ENCODE measurements at regions not wholly inside any gene's neighbourhood (a gene's known extent, or its start where the extent isn't known, plus 50 kb on each side); places are given as distances from the start of the nearest gene placed in this dataset.
"Not testable (repeated sequence)": the region's sequence is repeated elsewhere in the genome, so short reads cannot be mapped to it uniquely, and the experiment has no call there.

DNA sequence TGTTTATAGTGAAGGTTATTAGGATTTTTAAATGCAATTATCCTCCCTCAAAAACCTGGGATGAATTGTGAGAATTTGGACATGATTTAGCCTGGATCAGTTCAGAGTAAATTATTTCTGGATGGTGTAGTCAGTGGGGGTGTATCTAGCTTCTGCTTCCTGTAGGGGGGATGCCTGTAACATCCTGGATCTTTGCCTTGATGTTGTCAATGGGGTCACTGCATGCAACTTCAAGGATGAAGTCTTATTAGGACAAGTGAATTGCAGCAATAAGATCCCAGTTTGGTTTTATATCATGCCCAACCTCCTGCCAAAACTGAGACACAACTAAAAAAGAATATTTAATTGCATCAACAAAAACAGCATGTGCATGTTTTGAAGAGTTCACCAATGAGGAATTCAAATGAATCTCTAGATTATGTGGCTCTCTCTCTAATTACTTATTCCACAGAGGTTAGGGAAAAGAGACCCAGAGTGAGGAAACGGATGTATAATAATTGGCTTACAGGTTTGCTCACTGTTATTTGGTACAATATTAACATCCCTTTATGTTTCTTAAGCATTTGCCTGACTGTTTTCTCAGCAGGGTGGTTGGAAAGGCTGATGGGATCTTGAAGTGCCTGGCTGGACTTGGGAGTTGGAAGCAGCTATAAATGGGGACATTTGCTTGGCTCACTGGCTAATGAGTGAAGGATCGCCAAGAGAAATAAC is 159.8 kb downstream of the HS3ST3B1 start:
- DNase-seq = no peak

DNA sequence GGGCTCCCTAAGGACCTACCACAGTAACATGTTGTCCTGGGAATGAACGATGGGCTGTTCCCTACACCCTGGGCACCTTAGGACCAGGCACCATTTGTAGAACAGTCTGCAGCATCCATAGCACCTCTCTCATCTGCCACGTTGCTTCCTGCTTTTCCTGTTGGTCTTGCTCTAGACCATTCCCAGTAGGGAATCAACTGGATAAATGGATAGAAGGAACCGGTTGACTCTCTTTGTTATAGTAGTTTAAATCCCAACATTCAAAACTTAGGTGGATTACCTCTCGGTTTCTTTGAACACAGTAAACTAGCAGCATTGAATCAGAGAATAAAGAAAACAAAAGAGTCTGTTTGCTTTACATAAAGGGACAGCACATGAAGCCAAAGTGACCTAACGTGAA is 159.1 kb downstream of the HS3ST3B1 start:
- DNase-seq = no peak

DNA sequence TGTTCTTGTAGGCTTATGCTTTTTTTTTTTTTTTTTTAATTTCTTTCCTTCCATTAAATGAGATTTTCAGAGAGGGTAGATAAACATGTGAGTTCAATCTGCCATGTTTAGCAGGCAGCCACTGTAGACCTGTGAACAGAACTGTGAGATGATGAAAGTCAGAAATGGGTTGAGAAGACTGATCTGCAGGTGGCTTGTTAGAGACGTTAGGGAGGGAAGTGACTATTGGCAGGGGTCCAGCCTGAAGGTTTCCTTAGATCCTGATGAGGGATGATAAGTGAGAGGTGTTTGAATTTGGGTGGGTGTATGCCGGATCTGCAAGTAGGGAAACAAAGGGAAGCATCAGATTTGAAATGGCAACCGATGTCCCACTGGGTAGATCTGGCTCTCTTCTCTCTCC is 157.8 kb downstream of the HS3ST3B1 start:
- no peak for DNase-seq

DNA sequence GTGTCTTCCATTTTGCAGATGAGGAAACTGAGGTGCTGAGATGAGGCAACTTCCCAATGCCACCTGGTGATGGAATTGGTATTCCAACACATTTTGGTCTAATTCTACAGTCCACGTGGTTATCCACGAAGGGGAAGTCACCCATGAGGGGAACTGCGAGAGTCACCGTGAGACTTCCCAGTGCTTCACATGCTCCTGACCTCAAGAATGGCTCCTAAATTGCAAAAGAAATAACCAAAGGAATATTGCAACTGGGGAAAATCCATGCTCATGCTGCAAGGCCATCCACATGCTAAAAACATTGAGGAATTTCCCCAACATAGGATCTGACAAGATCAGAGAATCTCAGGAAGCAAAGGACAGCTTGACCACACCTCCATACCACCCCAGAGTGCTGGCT is 153.9 kb downstream of the HS3ST3B1 start:
- no peak for DNase-seq

DNA sequence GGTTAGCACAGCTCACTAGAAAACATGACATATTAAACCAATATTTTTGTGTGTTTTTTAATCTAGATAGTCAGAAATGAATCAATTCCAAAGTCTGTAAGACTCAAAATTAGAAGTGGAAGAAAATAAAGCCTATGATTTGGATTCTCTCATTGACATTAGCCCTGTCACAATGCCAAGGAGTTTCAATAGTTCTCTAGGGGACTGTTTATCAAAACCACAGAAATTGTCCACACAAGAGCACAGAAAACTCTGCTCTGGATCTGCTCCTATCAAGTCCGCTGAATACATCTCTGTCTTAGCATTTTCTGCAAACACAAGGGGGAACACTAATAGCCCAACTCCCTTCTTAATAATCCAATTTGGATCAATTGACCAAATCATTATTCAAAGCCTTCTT is 152.0 kb downstream of the HS3ST3B1 start:
- DNase-seq = no peak

DNA sequence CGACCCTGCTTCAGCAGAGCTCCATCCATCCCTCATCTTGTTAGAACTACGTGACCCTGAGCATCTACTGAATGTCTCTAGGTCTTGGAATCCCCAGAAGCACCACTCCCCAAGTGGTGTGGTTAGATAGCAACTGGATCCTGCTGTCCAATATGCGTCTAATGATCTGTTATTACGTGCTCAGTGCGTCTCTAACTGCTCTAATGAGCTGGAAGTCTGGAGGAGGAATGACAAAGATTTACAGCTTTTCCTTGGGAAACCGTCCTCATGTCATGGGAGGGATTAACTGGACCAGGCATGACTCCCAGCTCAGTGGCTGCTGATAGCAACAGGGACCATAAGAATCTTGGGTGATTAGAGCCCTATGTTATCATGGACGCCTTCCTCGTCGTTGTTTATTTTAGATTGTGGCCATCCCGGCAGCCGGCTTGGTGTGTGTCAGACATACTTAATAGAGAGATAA is 150.9 kb downstream of the HS3ST3B1 start:
- DNase-seq = no peak

DNA sequence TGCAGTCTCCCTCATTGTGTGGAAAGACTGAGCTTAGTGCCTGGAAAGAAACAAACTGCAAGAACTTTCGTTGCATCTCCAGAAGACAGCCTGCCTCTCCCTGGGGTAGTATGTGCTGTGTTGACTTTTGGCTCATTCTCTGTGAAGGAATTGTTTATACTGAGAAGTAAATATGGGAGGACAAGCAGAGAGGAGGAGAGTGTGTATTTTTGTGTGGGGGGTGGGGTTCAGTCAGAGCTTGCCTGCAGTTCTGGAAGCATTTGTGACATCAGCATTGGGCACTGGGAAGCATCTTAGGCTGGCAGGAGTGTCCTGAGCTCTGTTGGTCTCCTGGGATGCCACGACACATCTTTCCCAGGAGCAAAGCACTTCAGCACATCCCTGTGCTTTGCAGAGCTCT is 147.9 kb downstream of the HS3ST3B1 start:
- DNase-seq = no peak

DNA sequence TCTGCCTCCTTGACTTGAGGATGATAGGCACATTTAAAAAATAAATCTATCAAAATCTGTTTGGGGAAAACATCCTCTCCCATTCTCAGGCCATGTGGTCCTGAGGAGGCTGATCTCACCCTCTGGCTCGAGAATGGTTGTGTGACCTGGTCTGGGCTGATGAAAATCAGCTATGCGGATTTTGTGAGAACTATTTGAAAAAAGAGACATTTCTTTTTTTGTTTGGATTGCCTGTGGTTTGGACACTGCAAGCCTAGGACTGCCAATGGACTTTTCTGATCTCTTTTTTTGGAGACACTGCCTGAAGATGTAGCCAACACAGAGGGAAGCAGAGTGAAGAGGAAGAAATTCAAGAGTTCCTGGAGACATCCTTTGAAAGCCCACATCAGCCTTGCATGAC is 145.9 kb downstream of the HS3ST3B1 start:
- DNase-seq = no peak

DNA sequence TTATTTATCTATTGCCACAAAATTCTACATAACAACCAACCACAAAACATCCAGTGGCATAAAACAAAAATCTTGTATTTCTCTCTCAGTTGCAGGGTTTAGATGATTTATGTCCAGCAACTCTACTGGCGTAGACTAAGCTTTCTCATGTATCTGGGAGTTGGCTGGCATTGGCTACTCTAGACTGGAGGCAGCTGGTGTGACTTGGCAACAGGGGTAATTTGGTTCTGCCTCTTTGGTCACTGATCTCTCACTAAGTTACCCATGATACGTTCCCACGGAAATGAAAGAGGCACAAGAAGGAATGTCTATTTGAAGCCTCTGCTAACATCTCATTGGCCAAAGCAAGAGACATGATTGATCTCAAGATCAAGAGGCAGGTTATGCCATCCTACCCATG is 144.0 kb downstream of the HS3ST3B1 start:
- no peak for DNase-seq

DNA sequence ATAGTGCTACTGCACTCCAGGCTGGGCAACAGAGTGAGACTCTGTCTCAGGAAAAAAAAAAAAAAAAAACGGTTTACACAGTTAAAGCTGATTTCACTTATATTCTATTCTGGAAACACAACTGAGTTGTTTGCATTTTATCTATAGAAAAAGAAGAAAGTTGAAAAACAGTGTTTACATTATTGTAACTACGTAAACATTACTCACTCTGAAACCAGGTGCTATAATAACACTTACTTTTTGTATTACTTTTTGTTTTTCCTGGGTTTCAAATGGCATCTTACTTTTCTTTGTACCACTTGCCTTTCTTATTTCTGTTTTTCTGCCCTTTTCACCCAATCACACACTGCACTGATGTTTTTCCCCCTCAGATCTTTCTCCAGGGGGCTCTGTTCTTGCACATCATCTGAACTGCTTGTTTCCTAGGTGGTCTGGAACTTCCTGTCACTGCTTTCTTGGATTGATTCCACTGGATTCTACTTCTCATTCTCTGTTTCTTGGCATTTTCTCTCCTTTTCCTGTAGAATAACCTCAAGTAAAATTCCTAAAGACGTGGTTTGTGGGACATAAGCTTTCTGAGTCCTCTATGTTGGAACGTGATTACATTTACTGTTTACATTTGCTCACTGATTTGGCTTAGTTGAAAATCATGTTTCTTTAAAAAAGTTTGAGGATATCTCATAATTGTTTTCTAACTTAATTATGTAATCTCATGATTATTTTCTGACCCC is 142.1 kb downstream of the HS3ST3B1 start:
- peak in 1 of 5 experiments; percentile 41 for DNase-seq

DNA sequence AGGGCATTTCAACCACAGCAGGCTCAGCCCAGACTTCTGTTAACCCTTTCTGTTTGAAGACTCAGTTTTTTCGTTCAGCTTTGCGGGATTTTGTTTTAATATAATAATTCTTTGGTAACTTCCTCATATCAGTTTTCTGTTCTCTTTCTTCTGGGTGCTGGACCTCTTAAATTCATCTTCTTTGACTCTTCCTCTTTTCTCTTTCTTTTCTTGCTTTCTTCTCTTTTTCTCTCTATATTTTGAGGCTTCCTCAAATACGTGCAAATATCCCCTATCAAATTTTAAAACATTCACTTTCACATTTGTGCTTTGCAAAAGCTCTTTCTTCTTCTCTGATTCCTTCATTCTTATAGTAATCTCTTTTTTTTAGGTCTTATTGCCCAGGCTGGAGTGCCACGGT is 136.3 kb downstream of the HS3ST3B1 start:
- DNase-seq = no peak

DNA sequence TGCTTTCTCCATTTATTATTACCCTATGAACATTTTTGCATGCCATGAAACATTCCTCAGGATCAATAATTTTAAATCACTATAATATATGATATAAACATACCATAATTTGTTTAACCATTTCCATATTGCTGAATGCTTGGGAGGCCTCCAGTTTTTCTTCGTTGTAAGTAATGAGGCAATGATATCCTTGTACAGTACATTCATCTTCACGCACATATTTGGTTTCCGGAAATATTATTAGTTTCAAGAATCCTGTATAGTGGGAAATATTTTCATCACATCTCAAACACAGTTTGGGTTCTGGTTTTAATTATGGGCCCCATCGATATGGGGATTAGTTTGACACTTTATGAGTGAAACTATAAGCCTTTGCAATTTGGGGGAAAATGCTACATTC is 135.4 kb downstream of the HS3ST3B1 start:
- no peak for DNase-seq

DNA sequence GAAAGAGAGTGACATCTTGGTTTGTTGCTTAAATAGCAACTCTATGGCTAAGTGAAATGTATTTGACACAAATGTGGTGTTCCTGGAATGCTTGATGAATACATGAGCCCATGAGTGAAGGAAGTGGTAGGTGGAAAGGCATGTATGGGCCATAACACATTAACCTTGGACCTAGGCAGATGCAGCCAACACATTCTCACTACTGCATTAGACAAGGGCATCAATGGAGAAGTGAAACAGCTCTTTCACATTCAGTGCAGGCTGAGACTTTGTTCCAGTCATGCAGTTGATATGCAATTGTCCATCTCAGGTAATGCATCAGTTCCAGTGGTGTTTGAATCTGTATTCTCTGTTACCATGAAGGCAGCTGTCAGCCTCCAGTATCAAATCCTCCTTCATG is 133.6 kb downstream of the HS3ST3B1 start:
- DNase-seq = no peak

DNA sequence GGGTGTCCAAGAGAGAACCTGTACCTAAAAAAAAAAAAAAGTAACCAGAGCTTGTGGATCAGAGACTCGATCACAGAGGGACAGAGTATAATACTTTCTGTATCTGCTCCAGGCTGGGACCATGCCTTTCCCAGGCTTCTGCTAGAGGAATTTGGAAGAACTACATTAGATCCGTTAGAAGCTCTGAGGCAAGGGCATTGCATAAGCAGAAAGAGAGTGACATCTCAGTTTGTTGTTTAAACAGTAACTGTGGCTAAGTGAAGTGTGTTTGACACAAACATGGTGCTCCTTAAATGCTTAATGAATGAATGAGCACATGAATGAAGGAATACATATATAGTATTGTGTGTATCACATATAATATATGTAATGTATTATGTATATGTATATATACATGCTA is 131.2 kb downstream of the HS3ST3B1 start:
- no peak for DNase-seq

DNA sequence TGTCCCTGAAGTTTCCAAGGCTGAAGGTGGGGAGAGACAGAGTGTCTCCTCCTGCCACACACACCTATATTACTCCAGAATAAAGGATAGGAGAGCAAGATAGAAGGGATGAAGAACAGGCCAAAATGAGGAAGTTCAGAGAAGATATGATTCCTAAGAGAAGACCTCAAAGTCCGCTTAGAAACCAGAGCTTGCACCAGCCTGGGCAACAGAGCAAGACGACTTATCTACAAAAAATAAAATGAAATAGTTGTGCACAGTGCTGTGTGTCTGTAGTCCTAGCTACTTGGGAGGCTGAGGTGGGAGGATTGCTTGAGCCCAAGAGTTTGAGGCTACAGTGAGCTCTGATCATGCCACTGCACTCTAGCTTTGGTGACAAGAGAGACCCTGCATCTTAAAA is 128.2 kb downstream of the HS3ST3B1 start:
- DNase-seq = peak in 1 of 5 experiments; percentile 15

DNA sequence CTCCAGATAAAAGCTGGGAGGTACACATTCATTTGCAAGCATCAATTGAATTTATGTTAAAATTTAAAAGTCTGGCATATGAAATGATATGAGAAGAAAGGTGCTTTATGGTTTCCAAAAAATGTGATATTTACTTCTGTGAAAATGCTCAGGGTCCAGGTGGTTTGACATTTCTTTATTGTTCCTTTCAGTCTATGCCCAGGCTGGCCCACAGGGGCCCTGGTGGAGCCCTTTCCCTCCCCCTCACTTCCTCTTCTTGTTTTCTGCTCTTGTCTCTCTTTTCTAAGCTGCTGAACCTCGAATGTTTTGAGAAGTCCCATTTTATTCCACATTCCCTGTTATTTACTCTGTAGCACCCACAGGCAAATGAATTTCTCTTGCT is 127.8 kb downstream of the HS3ST3B1 start:
- DNase-seq = peak in 1 of 5 experiments; percentile 83

DNA sequence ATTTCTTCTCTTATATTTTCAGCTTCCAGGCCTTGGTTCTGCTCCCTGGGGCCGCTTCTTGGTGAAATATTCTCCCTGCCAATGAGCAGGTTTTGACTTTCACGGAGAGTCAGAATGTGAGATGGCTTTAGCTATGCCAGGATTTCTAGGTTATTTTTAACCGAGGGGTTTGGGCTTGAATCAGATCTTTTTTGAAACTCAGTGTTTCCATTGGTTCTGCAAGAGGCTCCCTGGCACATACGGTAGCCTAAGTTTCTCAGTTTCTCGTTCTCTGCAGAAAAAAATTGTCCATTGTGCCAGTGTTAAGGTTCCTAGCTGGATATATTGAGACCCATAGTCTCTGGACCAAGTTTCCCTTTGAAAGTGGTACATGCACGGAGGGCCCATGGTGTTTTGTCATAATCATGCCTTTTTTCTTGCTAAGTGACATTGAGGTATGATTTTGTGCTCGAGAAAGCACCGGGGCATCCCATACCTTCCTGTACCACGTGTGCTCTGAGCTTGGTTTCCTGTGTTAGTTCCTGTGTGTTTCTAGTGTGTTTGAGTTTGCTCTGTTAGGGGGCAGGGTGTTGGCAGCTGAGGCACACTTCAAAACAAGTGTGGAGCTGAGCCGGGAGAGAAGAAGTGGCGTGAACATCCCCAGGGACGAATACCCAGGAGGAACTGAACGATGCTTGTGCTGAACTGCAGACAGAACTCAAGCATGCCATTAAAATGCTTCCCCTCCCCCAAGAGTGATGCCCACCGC is 127.2 kb downstream of the HS3ST3B1 start:
- peak in 4 of 5 experiments; percentile 1 to 96 (median 40) for DNase-seq

DNA sequence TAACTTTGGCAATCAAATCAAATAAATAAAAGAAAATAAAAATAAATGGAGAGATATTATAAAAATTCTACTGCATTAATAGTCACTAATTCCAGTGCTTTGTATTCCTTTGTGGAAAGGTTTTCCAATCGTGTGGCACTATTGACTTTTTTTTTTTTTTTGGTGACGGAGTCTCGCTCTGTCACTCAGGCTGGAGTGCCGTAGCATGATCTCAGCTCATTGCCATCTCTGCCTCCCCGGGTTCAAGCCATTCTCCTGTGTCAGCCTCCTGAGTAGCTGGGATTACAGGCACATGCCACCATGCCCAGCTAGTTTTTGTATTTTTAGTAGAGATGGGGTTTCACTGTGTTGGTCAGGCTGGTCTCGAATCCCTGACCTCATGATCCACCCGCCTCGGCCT is 122.3 kb downstream of the HS3ST3B1 start:
- not testable (repeated sequence) for DNase-seq

DNA sequence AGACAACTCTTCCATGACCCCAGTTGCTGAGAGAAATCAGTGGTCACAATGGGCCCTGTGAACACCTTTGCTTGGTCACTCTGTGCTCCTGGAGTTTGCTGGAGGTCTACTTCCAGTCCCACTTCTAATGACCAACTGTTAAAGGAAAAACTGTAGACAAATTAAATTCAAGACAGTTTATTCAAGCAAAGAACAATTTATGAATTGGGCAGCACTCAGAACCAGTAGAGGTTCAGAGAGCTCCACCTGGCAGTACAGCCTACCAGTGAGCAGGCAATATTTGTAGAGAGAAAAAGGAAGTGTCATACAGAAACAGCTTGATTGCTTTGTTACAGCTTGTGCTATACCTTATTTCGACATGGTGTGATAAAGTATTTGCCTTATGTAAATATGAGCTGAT is 116.5 kb downstream of the HS3ST3B1 start:
- DNase-seq = no peak

DNA sequence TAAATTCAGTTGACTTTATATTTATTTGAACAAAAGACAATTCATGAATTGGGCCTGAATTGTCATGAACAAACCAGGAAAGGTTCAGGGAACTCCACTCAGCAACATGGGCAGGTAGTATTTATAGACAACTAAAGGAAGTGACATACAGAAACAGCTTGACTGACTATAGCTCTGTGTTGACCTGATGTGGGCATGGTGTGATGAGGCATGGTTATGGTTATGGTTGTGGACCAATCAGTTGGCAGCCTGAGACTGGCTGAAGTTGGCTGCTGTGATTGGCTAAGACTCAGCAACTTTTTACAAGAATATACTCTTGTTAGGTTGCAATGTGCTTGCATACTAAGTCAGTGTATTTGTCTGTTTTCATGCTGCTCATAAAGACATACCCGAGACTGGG is 108.4 kb downstream of the HS3ST3B1 start:
- no peak for DNase-seq

DNA sequence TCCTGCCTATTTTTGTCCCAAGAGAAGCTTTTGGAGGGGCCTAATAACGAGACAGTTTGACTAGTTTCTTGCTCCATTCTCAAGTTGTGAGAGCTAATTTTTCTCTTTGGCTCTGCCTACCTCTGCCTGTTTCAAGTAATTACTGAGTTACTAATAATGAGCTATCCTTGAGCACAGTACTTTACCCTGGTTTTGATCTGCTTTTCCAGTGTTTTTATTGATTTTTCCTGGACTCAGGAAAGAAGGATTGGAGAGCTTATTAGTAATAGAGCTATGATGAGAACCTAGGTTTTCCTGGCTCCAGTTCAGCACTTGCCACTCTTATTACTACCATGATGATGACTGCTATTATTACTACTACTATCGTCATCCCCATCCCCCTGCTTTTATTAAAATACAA is 106.7 kb downstream of the HS3ST3B1 start:
- no peak for DNase-seq

DNA sequence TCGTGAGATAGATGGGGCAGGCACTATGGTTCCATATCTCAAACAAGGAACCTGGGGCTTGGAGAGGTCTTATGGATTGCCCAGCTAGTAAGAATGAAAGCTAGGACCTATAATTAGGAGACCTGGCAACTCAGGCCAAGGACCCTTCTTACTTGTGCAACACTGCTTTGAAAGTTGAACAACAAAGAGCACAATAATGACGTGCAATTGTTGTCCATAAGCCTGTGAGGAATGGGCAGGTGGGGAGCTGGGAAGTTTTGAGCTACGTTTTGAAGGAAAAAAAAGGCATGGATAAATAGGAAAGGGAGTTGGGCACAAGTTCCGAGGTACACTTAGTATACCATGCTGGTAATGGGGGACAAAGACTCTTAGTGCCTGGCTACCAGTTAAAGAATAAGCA is 104.3 kb downstream of the HS3ST3B1 start:
- DNase-seq = no peak
